ENCODE measurements at regions not wholly inside any gene's neighbourhood (a gene's known extent, or its start where the extent isn't known, plus 50 kb on each side); places are given as distances from the start of the nearest gene placed in this dataset.

GRCh38 chr12:67420506-67420905 is 151.3 kb downstream of the CAND1 start:
- ChIA-PET CTCF (no interaction called here), POLR2A (no interaction called here)
- no peaks in the 10 kb centered on the region for H3K9me3 ChIP-seq
- H3K27me3 Mint-ChIP-seq (ENCODE audit: insufficient read depth, unreplicated experiment), result no peaks in the 10 kb centered on the region
- H3K4me1 Mint-ChIP-seq (ENCODE audit: low read depth, unreplicated experiment), result peaks cover 6% of the 10 kb centered on the region
- no peak overlapping the region for H3K27ac Mint-ChIP-seq (ENCODE audit: unreplicated experiment)
- H3K36me3 ChIP-seq (ENCODE audit: control insufficient read depth, insufficient read depth, low read length), result no peaks in the 10 kb centered on the region
- no peak overlapping the region for H3K4me3 Mint-ChIP-seq (ENCODE audit: unreplicated experiment)
- TF ChIP-seq CTCF (IDR thresholded peaks at IDR 0.05; ENCODE audit: insufficient read depth in 1 of 2, low read depth in 1 of 2, low read length in 1 of 2, severe bottlenecking in 1 of 2, unreplicated experiment in 1 of 2), result no peak
- H3K4me1 ChIP-seq, result no peaks in the 10 kb centered on the region
- H3K9me3 Mint-ChIP-seq (ENCODE audit: unreplicated experiment), result no peaks in the 10 kb centered on the region
- H3K27me3 ChIP-seq (replicated peaks; ENCODE audit: control insufficient read depth, insufficient read depth, low read length), result no peaks in the 10 kb centered on the region
- DNase-seq, result no peak
- intact Hi-C loops (cut with micrococcal nuclease; ENCODE audit: unreplicated experiment), result no loop called here
- no TSS peak for BruUV-seq (replicated peaks)
- H3K4me3 ChIP-seq (ENCODE audit: low read depth, low read length), result no peak overlapping the region
- no peaks in the 10 kb centered on the region for H3K36me3 Mint-ChIP-seq (ENCODE audit: insufficient read depth, unreplicated experiment)

DNA sequence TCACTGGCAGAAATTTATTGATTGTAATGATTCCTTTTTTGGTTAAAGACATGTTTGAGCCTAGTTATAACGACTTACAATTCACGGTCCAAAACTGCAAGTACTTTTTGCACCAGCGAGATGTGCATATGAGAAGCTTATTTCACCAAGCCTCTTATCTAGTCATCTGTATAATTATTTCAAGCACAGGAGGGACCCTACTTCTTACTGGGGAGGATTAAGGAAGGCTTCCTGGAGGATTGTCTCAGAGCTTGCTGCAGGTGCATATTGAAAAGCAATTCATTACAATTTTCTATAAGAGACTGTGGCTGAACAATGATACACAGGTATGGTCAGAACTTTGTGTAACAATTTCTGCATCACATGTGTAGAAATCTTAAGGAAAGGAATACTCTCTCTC is 152.9 kb downstream of the CAND1 start:
- no peaks in the 10 kb centered on the region for H3K9me3 ChIP-seq
- no peak for TF ChIP-seq CTCF (IDR thresholded peaks at IDR 0.05; ENCODE audit: insufficient read depth in 1 of 2, low read depth in 1 of 2, low read length in 1 of 2, severe bottlenecking in 1 of 2, unreplicated experiment in 1 of 2)
- Mint-ChIP-seq H3K4me3 (ENCODE audit: unreplicated experiment) (no peak overlapping the region), H3K9me3 (ENCODE audit: unreplicated experiment) (no peaks in the 10 kb centered on the region), H3K27me3 (ENCODE audit: insufficient read depth, unreplicated experiment) (no peaks in the 10 kb centered on the region), H3K4me1 (ENCODE audit: low read depth, unreplicated experiment) (peaks cover 6% of the 10 kb centered on the region), H3K27ac (ENCODE audit: unreplicated experiment) (no peak overlapping the region), H3K36me3 (ENCODE audit: insufficient read depth, unreplicated experiment) (no peaks in the 10 kb centered on the region)
- H3K4me3 ChIP-seq (ENCODE audit: low read depth, low read length), result no peak overlapping the region
- intact Hi-C loops (cut with micrococcal nuclease; ENCODE audit: unreplicated experiment), result no loop called here
- no TSS peak for BruUV-seq (replicated peaks)
- H3K27me3 ChIP-seq (replicated peaks; ENCODE audit: control insufficient read depth, insufficient read depth, low read length), result no peaks in the 10 kb centered on the region
- no peaks in the 10 kb centered on the region for H3K4me1 ChIP-seq
- ChIA-PET POLR2A (no interaction called here), CTCF (interaction anchor here (0.9 kb wide), 1 partner anchor 66 kb away, joined by 4 read pairs; no protein-coding TSS in a partner anchor)
- DNase-seq, result no peak
- H3K36me3 ChIP-seq (ENCODE audit: control insufficient read depth, insufficient read depth, low read length), result no peaks in the 10 kb centered on the region

- no peak overlapping the region for H3K4me3 ChIP-seq (ENCODE audit: low read depth, low read length)
- POLR2A ChIA-PET, result no interaction called here
- no peaks in the 10 kb centered on the region for H3K36me3 ChIP-seq (ENCODE audit: control insufficient read depth, insufficient read depth, low read length)
- H3K9me3 ChIP-seq, result no peaks in the 10 kb centered on the region
- CTCF ChIA-PET, result no interaction called here
- no peak for TF ChIP-seq CTCF (IDR thresholded peaks at IDR 0.05; ENCODE audit: insufficient read depth in 1 of 2, low read depth in 1 of 2, low read length in 1 of 2, severe bottlenecking in 1 of 2, unreplicated experiment in 1 of 2)
- H3K36me3 Mint-ChIP-seq (ENCODE audit: insufficient read depth, unreplicated experiment), result no peaks in the 10 kb centered on the region
- intact Hi-C loops (cut with micrococcal nuclease; ENCODE audit: unreplicated experiment), result no loop called here
- peaks cover 6% of the 10 kb centered on the region for H3K4me1 Mint-ChIP-seq (ENCODE audit: low read depth, unreplicated experiment)
- no peak overlapping the region for H3K4me3 Mint-ChIP-seq (ENCODE audit: unreplicated experiment)
- H3K27me3 ChIP-seq (replicated peaks; ENCODE audit: control insufficient read depth, insufficient read depth, low read length), result no peaks in the 10 kb centered on the region
- H3K9me3 Mint-ChIP-seq (ENCODE audit: unreplicated experiment), result no peaks in the 10 kb centered on the region
- peaks cover 9% of the 10 kb centered on the region for H3K4me1 ChIP-seq
- no peak overlapping the region for H3K27ac Mint-ChIP-seq (ENCODE audit: unreplicated experiment)
- H3K27me3 Mint-ChIP-seq (ENCODE audit: insufficient read depth, unreplicated experiment), result no peaks in the 10 kb centered on the region
- peak; percentile 8 to 39 for DNase-seq
- no TSS peak for BruUV-seq (replicated peaks)
Measured at GRCh38 chr12:67424784-67425183, 155.6 kb downstream of the CAND1 start.

Data from Caco-2 (cell line).